IPS-NIHi7 (cell line): ENCODE measurements at regions not wholly inside any gene's neighbourhood (a gene's known extent, or its start where the extent isn't known, plus 50 kb on each side); places are given as distances from the start of the nearest gene placed in this dataset.
"Not testable (repeated sequence)": the region's sequence is repeated elsewhere in the genome, so short reads cannot be mapped to it uniquely, and the experiment has no call there.

Experiments used
- DNase-seq: peaks from one replicate; pipeline ENCODE4 v3.0.0; 2012; ENCODE audit warnings: mixed read lengths; ENCODE audit errors: extremely low spot score

DNA sequence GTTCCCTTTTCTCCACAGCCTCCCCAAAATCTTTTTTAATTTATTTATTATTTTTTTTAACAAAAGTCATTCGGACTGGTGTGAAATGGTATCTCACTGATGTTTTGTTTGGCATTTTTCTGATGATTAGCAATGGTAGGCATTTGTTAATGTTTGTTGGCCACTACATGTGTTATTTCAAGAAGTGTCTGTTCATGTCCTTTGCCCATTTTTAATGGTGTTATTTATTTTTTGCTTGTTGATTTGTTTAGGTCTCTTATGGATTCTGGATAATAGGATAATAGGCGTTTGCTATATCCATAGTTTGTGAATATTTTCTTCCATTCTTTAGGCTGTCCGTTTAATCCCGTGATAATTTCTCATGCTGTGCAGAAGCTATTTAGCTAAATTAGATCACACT lies 596.5 kb upstream of the DEFB115 start:
- DNase-seq: not testable (repeated sequence)

DNA sequence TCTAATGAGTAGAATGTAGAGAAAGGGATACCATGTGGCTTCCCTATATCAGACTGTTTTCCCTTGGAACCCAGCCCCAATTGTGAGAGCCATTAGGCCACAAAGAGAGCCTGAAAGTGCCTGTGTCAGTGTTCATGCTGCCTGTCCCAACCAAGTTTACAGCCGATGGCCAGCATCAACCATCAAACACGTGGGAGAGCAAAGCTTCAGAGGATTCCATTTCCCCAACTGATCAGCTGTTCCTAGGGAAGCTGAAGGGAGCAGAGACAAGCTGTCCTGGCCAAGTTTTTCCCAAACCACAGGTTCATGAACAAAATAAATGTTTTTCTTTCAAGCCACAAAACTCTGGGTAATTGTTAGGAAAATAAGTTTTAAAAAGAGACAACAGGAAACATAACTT lies 589.0 kb upstream of the DEFB115 start:
- DNase-seq: not testable (repeated sequence)

DNA sequence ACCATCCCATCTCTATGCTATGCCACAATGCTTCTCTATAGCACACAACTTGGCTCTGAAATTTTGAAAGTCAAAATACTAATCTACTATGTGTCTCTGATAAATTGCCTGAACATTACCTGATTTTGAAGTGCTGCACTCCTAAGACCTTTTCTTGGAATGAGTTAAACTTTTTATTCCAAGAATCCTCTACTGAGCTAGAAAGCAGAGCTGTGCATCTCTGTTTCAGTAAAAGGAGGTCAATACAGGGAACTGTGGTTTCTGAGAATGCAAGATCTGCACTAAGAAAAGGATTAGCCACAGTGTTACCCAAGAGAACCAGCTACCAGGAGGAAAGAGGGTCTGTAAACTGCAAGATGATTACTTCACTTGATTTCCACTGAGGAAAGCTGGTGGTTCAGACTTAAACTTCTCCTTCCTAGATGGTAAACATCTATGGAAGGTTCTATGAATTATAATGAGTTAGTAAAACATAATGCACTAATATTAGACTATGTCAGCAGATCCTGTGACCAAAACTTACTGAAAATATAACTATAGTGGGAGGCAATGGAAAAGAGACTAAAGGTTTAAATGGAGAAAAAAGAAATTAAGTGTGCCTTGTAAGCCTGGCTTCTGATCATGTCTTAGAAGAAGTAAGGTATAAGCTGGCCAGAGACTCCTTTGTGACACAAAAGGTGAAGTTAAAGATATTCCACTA lies 588.0 kb upstream of the DEFB115 start:
- DNase-seq: not testable (repeated sequence)

DNA sequence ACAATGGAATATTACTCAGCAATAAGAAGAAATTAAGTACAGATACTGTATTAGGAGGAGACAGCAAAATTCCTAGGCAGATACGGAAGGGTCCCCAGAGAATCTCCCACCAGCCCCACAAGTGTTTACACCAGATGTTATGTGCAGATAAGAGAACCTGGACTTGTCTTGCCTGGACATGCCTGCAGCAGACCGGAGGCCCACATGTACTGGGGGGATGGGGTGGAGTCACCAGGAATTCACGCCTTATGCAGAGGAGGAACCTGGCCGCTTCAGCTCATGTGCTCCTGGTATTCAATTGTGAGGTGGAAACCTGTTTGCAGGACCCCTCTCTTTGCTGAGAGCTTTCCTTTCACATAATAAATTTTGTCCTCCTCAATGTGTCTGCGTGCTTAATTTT lies 586.3 kb upstream of the DEFB115 start:
- not testable (repeated sequence) for DNase-seq

DNA sequence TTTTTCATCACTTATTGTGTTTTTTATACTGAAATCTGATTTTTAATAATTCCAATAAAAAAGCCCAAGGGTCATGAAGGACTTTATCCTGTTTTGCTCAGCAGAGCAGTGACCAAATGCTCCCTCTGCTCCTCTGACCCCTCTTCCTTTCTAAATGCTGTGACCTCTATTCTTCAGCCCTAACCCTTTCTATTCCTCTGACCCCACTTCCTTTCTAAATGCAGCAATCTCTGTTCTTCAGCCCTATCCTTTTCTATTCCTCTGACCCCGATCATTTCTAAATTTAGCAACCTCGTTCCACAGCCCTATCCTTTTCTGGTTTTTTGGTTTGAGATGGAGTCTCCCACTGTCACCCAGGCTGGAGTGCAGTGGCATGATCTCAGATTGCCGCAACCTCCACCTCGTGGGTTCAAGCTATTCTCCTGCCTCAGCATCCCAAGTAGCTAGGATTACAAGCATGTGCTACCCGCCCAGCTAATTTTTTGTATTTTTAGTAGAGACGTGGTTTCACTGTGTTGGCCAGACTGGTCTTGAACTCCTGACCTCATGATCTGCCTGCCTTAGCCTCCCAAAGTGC lies 581.4 kb upstream of the DEFB115 start:
- not testable (repeated sequence) for DNase-seq

DNA sequence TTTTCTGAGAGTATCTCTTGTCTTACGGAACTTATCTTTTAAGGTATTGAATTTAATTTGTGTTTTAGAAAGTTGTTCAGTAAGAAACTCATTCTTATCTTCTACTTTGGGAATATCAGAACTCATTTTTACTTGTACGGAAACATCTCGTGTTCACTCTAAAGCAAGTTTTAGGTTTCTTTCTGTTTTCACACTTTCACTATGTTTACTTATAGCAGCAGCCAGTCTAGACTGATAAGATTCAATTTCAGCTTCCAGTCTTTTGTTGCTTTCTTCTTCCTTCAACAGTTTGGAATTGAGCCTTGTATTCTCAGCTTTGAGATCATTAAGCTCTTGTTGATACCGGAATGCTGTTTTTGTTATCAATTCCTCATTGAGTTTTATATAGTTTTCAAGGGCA lies 575.2 kb upstream of the DEFB115 start:
- DNase-seq: not testable (repeated sequence)

DNA sequence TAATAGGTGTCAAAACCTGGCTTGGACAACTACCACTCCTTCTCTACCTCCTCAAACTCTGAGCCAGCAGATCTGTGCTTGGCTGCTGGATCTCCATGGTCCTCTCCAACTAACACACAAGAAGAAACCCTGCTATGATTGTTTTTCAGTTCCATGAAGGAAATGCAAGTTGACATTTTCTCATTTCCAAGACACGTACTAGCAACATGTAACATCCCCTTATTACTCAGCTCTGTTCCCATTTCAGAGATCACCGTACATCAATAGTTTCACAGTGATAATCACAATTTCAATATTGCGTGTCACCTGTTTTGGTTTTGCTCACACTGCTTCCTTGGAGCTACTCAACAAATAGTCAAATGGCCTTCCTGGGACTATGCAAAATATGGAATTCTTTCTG lies 544.6 kb upstream of the DEFB115 start:
- not testable (repeated sequence) for DNase-seq

DNA sequence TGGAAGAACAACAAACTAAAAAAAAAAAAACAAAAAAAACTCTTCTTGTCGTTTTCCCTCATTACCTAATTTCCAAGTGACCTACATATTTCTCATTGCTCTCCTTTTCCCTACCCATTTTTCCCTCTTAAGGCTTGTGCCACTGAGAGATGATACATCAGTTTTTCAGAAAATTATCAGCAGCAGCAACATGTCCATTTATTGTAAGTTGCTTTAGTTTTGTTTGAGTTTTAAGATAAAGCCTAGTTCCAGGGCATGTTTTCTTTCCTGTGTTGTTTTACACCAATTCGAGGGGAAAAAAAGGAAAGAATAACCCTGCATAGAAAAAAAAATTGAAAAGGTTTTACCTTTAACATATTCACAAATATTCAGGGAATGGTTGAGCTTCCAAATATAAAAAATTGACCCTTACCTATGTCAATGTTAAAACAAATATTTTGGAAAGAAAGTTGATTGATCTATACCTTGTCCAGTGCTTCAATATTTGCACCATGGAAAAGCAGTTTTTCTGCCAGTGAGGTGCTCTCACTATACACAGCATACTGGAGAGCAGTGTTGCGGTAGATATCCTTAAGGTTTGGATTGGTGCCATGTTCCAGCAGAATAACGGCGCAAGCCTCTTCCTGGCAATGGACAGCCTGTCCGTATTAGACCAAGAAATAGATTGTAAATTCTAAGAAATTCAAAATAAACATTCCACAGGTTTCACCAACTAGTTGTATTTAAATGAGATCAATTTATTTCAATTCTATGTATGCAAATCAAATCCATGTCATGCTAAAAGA lies 537.9 kb upstream of the DEFB115 start:
- not testable (repeated sequence) for DNase-seq

DNA sequence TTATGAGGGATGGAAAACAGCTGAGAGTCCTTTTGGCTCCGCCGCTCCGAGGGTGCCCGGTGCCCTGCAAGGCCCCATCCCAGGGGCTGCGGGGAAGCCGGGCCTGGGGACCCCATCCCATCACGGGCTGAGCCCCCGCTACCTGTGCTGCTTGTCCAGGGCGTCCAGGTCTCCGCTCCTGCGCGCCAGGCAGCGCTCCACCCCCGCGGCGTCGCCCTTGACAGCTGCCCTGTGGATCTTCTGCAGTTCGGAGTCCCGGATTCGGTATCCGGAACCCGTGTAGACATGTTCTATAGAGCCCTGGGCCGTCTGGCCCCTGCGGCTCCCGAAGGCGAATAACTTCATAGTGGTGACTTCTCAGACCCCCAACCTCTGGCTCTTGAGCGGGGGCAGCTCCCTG lies 534.0 kb upstream of the DEFB115 start:
- not testable (repeated sequence) for DNase-seq

DNA sequence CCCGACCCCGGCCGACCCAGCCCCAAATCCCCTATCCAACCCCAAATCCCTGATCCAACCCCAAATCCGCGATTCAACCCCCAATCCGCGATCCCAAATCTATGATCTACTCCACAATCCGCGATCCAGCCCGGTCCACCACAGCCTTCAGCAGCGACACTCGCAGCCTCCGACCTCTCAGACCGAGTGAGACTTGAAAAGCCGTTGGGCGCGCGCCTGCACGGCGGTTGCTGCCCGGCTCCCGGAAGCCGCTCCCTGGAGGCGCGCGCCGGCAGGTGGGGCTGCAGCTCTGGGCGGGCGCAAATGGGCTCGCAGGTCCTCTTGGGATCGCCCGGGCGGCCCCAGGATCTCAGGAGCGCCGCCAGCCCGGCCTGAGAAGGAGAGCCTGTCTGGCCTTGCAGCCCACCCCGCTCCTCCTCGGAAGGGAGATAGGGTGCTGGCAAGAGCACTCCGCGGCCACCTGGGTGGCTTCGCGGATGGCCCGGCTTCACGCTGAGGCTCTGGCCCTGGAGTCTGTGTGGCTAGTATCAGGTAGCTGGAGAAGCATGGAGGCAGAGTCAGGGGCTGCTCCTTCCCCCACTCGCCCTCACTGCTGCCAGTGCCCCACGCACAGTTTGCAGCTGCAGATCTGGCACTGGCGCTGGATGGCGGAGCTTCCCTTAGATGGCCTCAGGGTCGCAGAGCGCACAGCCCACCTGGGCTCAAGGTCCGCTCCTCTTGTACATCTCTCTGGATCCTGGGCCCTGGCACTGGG lies 533.4 kb upstream of the DEFB115 start:
- peak; percentile 62 for DNase-seq

DNA sequence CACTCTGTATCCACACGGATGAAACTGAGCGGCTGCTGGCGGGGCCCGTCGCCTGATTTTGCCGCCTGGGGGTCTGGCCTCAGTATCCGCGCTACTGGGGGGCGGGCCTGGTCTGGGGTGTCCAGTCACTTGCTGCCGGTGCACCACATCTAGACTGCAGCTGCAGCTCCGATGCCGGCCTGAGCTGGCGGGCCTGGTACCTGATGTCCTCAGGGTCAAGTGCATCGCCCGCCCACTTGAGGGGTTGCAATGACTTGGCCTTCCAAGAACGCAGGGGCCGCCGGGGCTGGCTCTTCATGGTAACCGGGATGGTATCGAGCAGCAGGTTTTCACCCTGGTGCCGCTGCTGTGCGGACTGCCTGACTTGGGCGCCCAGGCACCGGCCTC lies 532.8 kb upstream of the DEFB115 start:
- DNase-seq: not testable (repeated sequence)

DNA sequence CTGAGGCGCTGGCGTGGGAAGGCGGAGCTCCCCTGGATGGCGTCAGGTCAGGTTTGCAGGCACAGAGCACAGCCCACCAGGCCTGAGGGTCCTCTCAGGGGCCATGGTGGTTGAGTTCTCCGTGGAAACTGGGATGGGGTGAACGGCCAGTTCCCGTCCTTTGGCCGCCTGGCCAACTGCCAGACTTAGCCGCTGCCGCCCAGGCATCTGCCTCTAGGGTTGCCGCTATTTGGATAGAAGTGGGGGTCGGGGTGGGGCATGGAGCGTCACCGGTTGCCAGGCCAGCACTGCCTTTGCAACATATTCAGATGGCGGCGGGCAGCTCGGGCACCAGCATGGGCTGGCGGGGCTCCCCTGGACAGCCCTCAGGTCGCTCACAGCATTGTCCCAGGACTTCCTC lies 532.3 kb upstream of the DEFB115 start:
- not testable (repeated sequence) for DNase-seq

DNA sequence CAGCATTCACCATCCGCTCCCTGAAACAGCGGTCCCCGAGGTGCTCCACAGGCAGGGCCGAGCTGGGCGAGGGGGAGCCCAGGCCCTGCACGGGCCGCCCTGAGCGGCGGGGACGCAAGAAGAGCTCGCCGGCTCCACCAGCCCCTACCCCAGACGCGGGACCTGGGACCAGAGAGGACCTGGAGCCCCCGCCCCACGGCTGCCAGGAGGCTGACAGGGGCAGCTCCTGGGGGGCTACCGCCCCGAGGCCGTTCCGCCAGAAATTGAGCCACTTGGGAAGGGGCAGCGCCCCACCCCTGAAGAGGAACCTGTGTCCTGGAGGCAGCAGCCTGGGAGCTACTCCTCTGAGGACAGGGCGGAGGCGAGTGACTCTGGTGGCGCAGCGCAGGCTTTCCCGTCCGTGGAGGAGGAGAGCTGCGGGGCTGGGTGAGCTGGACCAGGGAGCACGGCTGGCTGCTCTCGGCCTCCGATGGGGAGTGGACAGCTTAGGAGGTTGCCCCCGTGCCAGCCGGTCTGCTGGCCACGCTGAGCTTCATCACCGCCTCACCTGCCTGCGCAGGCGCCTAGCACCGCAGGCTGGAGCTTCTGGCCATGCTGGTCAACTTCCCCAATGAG lies 529.1 kb upstream of the DEFB115 start:
- not testable (repeated sequence) for DNase-seq
